HL-60 (cell line): ENCODE measurements at regions not wholly inside any gene's neighbourhood (a gene's known extent, or its start where the extent isn't known, plus 50 kb on each side); places are given as distances from the start of the nearest gene placed in this dataset.

ENCODE experiments used
- DNase-seq, 2 experiments: peaks; one replicate each; pipeline ENCODE4 v3.0.0-alpha.2; 2010 to 2020; ENCODE audit warnings: low read depth in 1 of 2, low spot score in 1 of 2
- H3K27ac ChIP-seq: fragments of 250-450 bp; sonication (Bioruptor Pico); replicated peaks from 2 replicates; pipeline ENCODE4 v1.5.1; 2020; ENCODE audit warnings: mild to moderate bottlenecking, moderate library complexity
- H3K27me3 ChIP-seq: fragments of 250-450 bp; sonication (Bioruptor Pico); 2 replicates; pipeline ENCODE4 v1.5.1; 2021; ENCODE audit warnings: mild to moderate bottlenecking, moderate library complexity; ENCODE audit not compliant: insufficient read depth, poor library complexity, severe bottlenecking
- H3K4me3 ChIP-seq: replicated peaks from 2 replicates; pipeline ENCODE4 v1.5.1; 2011; ENCODE audit warnings: mild to moderate bottlenecking, control low read depth, low read length; ENCODE audit not compliant: insufficient read depth
- GABPA ChIP-seq: IDR thresholded peaks from 2 replicates; pipeline ENCODE4 v1.6.1; 2012; ENCODE audit warnings: low read depth
- POLR2AphosphoS5 ChIP-seq: IDR thresholded peaks from 2 replicates; pipeline ENCODE4 v1.6.1; 2012; ENCODE audit warnings: low read depth
- SPI1 ChIP-seq: IDR thresholded peaks from 2 replicates; pipeline ENCODE4 v1.6.1; 2012; ENCODE audit warnings: low read depth, mild to moderate bottlenecking, borderline replicate concordance
- TF ChIP-seq, protein P1 (sequence below): IDR thresholded peaks from 2 replicates; pipeline ENCODE4 v1.6.1; 2012; ENCODE audit warnings: low read depth; ENCODE audit not compliant: insufficient replicate concordance
- TF ChIP-seq, protein P2 (sequence below): IDR thresholded peaks from one replicate; pipeline ENCODE4 v1.5.1; 2011; ENCODE audit warnings: low read length, control low read depth, inconsistent platforms; ENCODE audit not compliant: insufficient read depth

DNA sequence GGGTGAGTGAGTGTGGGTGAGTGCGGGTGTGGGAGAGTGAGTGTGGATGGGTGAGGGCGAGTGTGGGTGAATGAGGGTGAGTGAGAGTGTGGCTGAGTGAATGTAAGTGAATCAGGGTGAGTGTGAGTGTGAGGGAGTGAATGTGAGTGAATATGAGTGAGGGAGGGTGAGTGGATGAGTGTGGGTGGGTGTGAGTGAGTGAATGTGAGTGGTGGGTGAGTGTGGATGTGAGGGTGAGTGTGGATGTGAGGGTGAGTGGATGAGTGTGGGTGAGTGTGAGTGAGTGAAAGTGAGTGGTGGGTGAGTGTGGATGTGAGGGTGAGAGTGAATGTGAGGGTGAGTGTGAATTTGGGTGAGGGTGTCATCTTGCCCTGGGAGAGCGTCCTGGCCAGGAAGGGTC, 67.5 kb downstream of the TRIML1 start:
- no peak for DNase-seq
- TF ChIP-seq POLR2AphosphoS5 (no peak), SPI1 (no peak), GABPA (no peak)
- TF ChIP-seq, protein P1, sequence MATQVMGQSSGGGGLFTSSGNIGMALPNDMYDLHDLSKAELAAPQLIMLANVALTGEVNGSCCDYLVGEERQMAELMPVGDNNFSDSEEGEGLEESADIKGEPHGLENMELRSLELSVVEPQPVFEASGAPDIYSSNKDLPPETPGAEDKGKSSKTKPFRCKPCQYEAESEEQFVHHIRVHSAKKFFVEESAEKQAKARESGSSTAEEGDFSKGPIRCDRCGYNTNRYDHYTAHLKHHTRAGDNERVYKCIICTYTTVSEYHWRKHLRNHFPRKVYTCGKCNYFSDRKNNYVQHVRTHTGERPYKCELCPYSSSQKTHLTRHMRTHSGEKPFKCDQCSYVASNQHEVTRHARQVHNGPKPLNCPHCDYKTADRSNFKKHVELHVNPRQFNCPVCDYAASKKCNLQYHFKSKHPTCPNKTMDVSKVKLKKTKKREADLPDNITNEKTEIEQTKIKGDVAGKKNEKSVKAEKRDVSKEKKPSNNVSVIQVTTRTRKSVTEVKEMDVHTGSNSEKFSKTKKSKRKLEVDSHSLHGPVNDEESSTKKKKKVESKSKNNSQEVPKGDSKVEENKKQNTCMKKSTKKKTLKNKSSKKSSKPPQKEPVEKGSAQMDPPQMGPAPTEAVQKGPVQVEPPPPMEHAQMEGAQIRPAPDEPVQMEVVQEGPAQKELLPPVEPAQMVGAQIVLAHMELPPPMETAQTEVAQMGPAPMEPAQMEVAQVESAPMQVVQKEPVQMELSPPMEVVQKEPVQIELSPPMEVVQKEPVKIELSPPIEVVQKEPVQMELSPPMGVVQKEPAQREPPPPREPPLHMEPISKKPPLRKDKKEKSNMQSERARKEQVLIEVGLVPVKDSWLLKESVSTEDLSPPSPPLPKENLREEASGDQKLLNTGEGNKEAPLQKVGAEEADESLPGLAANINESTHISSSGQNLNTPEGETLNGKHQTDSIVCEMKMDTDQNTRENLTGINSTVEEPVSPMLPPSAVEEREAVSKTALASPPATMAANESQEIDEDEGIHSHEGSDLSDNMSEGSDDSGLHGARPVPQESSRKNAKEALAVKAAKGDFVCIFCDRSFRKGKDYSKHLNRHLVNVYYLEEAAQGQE = no peak
- TF ChIP-seq, protein P2, sequence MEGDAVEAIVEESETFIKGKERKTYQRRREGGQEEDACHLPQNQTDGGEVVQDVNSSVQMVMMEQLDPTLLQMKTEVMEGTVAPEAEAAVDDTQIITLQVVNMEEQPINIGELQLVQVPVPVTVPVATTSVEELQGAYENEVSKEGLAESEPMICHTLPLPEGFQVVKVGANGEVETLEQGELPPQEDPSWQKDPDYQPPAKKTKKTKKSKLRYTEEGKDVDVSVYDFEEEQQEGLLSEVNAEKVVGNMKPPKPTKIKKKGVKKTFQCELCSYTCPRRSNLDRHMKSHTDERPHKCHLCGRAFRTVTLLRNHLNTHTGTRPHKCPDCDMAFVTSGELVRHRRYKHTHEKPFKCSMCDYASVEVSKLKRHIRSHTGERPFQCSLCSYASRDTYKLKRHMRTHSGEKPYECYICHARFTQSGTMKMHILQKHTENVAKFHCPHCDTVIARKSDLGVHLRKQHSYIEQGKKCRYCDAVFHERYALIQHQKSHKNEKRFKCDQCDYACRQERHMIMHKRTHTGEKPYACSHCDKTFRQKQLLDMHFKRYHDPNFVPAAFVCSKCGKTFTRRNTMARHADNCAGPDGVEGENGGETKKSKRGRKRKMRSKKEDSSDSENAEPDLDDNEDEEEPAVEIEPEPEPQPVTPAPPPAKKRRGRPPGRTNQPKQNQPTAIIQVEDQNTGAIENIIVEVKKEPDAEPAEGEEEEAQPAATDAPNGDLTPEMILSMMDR = no peak
- Histone ChIP-seq H3K27me3 (no peaks in the 10 kb centered on the region), H3K4me3 (no peak overlapping the region), H3K27ac (no peak overlapping the region)

DNA sequence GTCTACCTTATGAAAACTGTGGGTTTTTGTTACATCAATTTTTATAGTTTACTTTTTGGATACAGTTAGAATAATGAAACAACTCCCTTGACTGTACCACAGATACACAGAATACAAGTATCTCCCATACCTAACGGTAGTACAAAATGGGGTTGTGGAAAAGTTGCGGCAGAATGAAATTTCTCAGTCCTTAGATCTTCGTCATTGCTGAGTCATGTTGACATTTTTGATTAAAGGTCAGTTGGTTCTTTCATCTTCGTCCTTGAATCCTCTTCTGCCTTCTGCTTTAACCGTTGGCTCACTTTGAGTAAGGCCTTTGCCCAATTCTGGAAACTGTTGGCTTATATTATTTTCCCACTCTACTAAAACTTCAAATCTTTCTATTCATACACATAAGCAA, 75.6 kb downstream of the TRIML1 start:
- Histone ChIP-seq H3K27me3 (no peaks in the 10 kb centered on the region), H3K27ac (no peak overlapping the region), H3K4me3 (no peak overlapping the region)
- TF ChIP-seq SPI1 = no peak
- TF ChIP-seq, protein P1 = no peak
- TF ChIP-seq GABPA = no peak
- TF ChIP-seq, protein P2 = no peak
- no peak for TF ChIP-seq POLR2AphosphoS5
- DNase-seq = no peak

DNA sequence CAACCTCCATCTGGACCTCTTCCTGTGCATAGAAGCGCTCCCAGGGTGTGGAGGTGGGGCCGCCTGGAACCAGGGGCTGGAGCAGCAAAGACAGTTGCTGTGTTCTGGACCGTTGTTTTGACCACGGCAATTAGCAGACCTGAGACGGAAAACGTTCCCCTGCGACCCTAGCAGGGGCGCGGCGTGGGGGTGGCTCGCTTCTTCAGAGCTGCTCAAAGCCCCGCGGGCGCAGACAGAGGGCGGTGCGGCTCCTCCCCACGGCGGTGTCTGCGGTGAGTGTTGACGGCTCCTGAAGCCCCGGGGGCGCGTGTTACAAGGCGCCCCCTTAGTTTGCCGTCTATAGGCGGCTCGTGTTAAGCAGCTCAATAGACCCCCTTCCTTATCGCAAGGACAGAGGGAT, 79.2 kb downstream of the TRIML1 start:
- H3K4me3 ChIP-seq = no peak overlapping the region
- TF ChIP-seq GABPA (no peak), SPI1 (no peak), POLR2AphosphoS5 (no peak)
- TF ChIP-seq, protein P2 = no peak
- TF ChIP-seq, protein P1 = no peak
- H3K27ac ChIP-seq = no peak overlapping the region
- no peak for DNase-seq
- no peaks in the 10 kb centered on the region for H3K27me3 ChIP-seq
